Retinal pigment epithelial cell (primary cell): ENCODE measurements at regions not wholly inside any gene's neighbourhood (a gene's known extent, or its start where the extent isn't known, plus 50 kb on each side); places are given as distances from the start of the nearest gene placed in this dataset.

Experiments used
- DNase-seq: peaks from one replicate; pipeline ENCODE4 v3.0.0-alpha.2; 2010; ENCODE audit warnings: low read depth
- H3K4me3 ChIP-seq: 2 replicates; pipeline ENCODE4 v1.5.1; 2011; ENCODE audit warnings: mild to moderate bottlenecking, low read length, control low read depth, moderate library complexity
- TF ChIP-seq, protein P1 (sequence below): conservative IDR thresholded peaks from 2 replicates; pipeline ENCODE4 v1.5.1; 2011; ENCODE audit warnings: low read depth, low read length, control low read depth, inconsistent platforms

DNA sequence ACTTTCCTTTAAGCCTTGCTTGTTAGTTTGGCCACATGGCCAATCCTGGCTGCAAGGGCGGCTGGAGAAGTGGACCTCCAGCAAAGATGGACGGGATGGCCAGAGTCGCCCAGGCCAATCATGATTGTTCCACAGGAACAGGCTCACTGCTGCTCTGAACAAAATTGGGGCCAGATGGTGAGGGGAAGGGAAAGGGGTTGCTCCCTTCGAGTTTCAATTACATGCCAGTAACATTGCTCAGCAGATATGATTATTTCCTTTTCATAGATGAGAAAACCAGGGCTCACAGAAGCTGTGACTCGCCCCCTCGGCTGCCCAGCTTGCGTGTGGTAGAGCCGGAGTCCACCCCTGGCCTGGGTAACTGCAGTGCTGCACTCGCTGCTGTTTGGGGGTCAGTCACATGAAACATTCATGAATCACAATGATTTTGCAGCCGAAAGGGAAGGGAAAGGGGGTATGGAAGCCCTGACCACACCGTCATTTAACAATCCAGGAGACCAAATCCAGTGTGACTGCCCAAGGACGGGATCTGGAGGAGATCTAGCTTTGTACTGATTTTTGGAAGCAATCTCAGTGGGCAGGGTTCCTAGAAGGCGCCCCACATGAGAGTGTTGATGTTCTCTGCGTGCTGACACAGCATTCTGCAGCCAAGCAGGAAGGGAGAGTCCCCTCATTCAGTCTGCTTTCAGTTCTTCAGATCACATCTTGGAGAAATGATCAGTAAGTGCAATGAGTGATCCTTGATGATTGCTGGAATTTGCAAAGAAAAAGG lies 77.3 kb upstream of the MSX1 start:
- TF ChIP-seq, protein P1, sequence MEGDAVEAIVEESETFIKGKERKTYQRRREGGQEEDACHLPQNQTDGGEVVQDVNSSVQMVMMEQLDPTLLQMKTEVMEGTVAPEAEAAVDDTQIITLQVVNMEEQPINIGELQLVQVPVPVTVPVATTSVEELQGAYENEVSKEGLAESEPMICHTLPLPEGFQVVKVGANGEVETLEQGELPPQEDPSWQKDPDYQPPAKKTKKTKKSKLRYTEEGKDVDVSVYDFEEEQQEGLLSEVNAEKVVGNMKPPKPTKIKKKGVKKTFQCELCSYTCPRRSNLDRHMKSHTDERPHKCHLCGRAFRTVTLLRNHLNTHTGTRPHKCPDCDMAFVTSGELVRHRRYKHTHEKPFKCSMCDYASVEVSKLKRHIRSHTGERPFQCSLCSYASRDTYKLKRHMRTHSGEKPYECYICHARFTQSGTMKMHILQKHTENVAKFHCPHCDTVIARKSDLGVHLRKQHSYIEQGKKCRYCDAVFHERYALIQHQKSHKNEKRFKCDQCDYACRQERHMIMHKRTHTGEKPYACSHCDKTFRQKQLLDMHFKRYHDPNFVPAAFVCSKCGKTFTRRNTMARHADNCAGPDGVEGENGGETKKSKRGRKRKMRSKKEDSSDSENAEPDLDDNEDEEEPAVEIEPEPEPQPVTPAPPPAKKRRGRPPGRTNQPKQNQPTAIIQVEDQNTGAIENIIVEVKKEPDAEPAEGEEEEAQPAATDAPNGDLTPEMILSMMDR: no peak
- no peak overlapping the region for H3K4me3 ChIP-seq
- DNase-seq: no peak

DNA sequence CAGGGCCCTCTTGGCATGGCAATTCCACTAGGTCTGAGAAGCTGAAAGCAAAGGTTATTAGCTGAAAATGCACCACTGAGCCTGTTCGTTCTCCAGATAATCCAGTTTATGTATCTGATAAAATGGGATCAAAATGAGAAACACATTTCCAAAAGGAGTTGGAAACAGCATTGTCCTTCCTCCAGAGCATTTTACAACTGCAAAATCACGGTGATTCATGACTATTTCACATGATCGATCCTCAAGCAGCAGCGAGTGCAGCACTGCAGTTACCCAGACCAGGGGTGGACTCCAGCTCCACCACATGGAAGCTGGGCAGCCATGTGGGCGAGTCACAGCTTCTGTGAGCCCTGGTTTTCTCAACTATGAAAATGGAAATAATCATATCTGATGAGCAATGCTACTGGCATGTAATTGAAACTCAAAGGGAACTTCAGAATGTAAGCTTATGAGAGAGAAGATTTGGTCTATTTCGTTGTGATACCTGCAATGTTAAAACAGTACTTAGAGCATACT lies 78.7 kb upstream of the MSX1 start:
- TF ChIP-seq, protein P1: peak; percentile 5
- no peak overlapping the region for H3K4me3 ChIP-seq
- DNase-seq: peak; percentile 9

DNA sequence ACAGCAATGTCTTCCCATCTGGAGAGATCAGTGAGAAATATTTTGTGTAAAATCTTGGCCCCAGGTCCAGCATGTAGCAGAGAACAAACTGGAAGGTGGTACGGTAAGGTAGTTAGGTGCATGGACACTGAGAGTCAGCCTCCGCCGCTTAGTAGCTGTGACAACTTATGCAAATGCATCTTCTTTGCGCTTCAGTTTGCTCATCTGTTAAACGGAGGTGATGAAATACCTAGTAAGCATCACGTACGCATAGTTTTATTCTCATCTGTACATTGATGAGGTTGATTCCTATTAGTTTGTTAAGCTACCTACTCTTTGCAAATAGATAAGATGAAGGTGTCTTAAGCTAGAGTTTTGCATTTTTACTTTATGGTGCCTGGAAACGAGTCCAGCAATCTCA lies 80.0 kb upstream of the MSX1 start:
- no peak for DNase-seq
- TF ChIP-seq, protein P1: no peak
- no peak overlapping the region for H3K4me3 ChIP-seq

DNA sequence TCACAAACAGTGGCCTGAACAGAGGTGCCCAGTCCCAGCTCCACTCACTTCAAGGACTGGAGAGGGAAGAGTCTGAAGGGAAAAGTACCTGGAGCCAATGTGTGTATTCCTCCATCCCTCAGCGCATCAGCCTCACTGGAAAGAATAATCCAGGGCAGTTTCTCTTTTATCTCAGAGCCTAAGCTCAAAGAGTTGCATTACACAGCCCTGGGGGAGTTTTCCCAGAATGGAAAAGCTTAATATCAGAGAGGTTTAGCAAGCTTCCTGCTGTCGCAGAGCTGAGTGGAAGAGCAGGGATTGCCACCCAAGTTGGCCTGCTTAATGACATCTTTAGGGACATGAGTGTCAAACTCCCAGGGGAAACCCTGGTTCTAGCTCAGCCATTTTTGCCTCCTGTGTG lies 80.4 kb upstream of the MSX1 start:
- TF ChIP-seq, protein P1: no peak
- no peak for DNase-seq
- no peak overlapping the region for H3K4me3 ChIP-seq

DNA sequence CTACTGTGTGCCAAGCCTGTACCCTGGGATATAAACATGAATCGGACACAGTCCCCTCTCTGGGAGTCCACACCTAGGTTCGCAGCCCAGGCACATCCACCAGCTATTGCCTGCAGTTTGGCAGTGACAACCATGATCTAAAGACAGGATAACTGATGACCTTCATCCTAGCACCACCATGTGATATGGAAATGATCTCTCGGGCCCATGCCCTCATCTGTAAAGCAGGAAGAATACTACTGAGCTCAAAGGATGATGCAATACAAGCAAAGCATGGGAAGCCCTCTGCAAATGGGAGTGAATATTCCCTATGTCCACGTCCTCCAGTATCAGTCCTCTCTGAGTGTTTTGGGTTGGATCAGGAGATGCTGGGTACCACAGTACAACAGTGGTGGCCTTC lies 80.9 kb upstream of the MSX1 start:
- H3K4me3 ChIP-seq: no peak overlapping the region
- DNase-seq: no peak
- TF ChIP-seq, protein P1: no peak

DNA sequence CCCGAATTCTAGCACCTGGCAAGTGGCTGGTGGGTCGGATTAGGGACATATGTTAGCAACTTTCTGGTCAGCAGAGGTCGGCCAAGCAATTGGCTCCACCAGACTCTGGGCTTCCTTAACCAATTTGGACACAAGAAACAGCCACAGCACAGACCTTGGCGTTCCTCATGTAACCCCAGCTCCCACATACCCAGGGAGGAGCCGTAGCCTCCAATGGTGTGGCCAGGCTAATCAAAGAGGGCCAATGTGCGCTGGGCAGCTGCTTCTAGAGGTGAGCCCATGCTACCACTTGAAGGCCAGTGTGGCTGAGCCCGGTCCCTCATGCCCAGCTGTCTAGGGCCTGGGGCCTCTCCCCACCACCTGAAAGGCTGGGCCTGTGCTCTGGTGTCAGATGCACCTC lies 82.5 kb upstream of the MSX1 start:
- no peak overlapping the region for H3K4me3 ChIP-seq
- TF ChIP-seq, protein P1: no peak
- DNase-seq: no peak

DNA sequence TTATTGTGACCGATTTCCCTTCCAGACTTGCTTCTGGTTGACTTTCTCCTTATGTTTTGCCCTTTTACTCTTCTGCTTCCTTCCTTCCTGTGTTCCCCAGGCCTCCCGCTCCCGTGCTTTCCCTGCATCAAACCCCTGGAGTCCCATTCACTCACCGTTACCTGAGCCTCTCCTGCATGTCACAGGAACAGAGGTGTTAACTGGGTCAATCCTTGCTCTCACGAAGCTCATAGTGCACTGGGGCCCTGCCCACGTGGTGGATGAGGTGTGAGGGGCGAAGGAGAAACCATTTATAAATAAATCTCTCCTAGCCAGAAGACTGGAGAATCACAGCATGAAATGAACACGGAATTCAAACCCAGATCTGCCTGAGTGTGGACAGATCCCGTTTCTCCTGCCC lies 83.1 kb upstream of the MSX1 start:
- H3K4me3 ChIP-seq: no peak overlapping the region
- DNase-seq: no peak
- TF ChIP-seq, protein P1: no peak
